ENCODE measurements at regions not wholly inside any gene's neighbourhood (a gene's known extent, or its start where the extent isn't known, plus 50 kb on each side); places are given as distances from the start of the nearest gene placed in this dataset.

- Mint-ChIP-seq H3K27ac (no peak overlapping the region), H3K36me3 (no peaks in the 10 kb centered on the region), H3K4me1 (no peaks in the 10 kb centered on the region), H3K27me3 (peaks cover 0 to 3% of the 10 kb centered on the region in 2 donors), H3K9me3 (no peaks in the 10 kb centered on the region), H3K4me3 (no peak overlapping the region)
- Histone ChIP-seq H3K27ac (ENCODE audit: low read length) (no peak overlapping the region), H3K4me1 (ENCODE audit: control insufficient read depth in 1 of 2, extremely low read depth in 1 of 2, insufficient read depth in 2 of 2, low read length in 2 of 2) (no peaks in the 10 kb centered on the region), H3K36me3 (ENCODE audit: control insufficient read depth in 2 of 2, extremely low read depth in 1 of 2, insufficient read depth in 1 of 2, low read length in 1 of 2) (no peaks in the 10 kb centered on the region), H3K9me3 (no peaks in the 10 kb centered on the region), H3K27me3 (replicated peaks in 1 of 2; ENCODE audit: control insufficient read depth in 2 of 2, extremely low read depth in 1 of 2, insufficient read depth in 2 of 2, low read length in 1 of 2) (no peaks in the 10 kb centered on the region), H3K4me3 (ENCODE audit: control insufficient read depth in 1 of 2, extremely low read depth in 1 of 2, low read length in 1 of 2) (no peak overlapping the region)
- CTCF ChIA-PET = no interaction called here
- no CpG with 5 or more reads among the region's 2 CpGs for WGBS (ENCODE audit: insufficient coverage)
- POLR2A ChIA-PET = no interaction called here
- DNase-seq (no peak), ATAC-seq (replicated peaks in 1 of 4) (no peak)
Measured at GRCh38 chr13:59584101-59584500, 579.6 kb downstream of the DIAPH3 start.

GRCh38 chr13:59584761-59585670 lies 578.7 kb downstream of the DIAPH3 start:
- no peaks in the 10 kb centered on the region for H3K4me1 ChIP-seq (ENCODE audit: control insufficient read depth in 1 of 2, extremely low read depth in 1 of 2, insufficient read depth in 2 of 2, low read length in 2 of 2)
- no peak overlapping the region for H3K27ac Mint-ChIP-seq
- WGBS (ENCODE audit: insufficient coverage) = no CpG with 5 or more reads among the region's 10 CpGs
- peaks cover 0 to 3% of the 10 kb centered on the region in 2 donors for H3K27me3 Mint-ChIP-seq
- ChIA-PET POLR2A (no interaction called here), CTCF (no interaction called here)
- no peaks in the 10 kb centered on the region for H3K27me3 ChIP-seq (replicated peaks in 1 of 2; ENCODE audit: control insufficient read depth in 2 of 2, extremely low read depth in 1 of 2, insufficient read depth in 2 of 2, low read length in 1 of 2)
- no peaks in the 10 kb centered on the region for H3K9me3 ChIP-seq
- H3K36me3 Mint-ChIP-seq = no peaks in the 10 kb centered on the region
- H3K4me3 ChIP-seq (ENCODE audit: control insufficient read depth in 1 of 2, extremely low read depth in 1 of 2, low read length in 1 of 2) = no peak overlapping the region
- no peaks in the 10 kb centered on the region for H3K4me1 Mint-ChIP-seq
- H3K36me3 ChIP-seq (ENCODE audit: control insufficient read depth in 2 of 2, extremely low read depth in 1 of 2, insufficient read depth in 1 of 2, low read length in 1 of 2) = no peaks in the 10 kb centered on the region
- H3K27ac ChIP-seq (ENCODE audit: low read length) = no peak overlapping the region
- no peak overlapping the region for H3K4me3 Mint-ChIP-seq
- H3K9me3 Mint-ChIP-seq = no peaks in the 10 kb centered on the region
- ATAC-seq (replicated peaks in 1 of 4) = no peak
- DNase-seq = no peak

GRCh38 chr13:59587030-59587429 lies 576.7 kb downstream of the DIAPH3 start:
- Histone ChIP-seq H3K27ac (ENCODE audit: low read length) (no peak overlapping the region), H3K9me3 (no peaks in the 10 kb centered on the region), H3K27me3 (replicated peaks in 1 of 2; ENCODE audit: control insufficient read depth in 2 of 2, extremely low read depth in 1 of 2, insufficient read depth in 2 of 2, low read length in 1 of 2) (peaks cover 0 to 2% of the 10 kb centered on the region in 2 experiments), H3K36me3 (ENCODE audit: control insufficient read depth in 2 of 2, extremely low read depth in 1 of 2, insufficient read depth in 1 of 2, low read length in 1 of 2) (no peaks in the 10 kb centered on the region), H3K4me3 (ENCODE audit: control insufficient read depth in 1 of 2, extremely low read depth in 1 of 2, low read length in 1 of 2) (no peak overlapping the region), H3K4me1 (ENCODE audit: control insufficient read depth in 1 of 2, extremely low read depth in 1 of 2, insufficient read depth in 2 of 2, low read length in 2 of 2) (no peaks in the 10 kb centered on the region)
- Mint-ChIP-seq H3K27me3 (peaks cover 4 to 8% of the 10 kb centered on the region in 2 donors), H3K36me3 (no peaks in the 10 kb centered on the region), H3K27ac (no peak overlapping the region), H3K4me1 (no peaks in the 10 kb centered on the region), H3K9me3 (peaks cover 0 to 4% (median 4%) of the 10 kb centered on the region in 3 donors), H3K4me3 (no peak overlapping the region)
- ChIA-PET CTCF (no interaction called here), POLR2A (no interaction called here)
- DNase-seq (no peak), ATAC-seq (replicated peaks in 1 of 4) (no peak)
- WGBS (ENCODE audit: insufficient coverage) = 71% methylated on average over 2 of the region's 3 CpGs

- H3K27ac Mint-ChIP-seq = no peak overlapping the region
- H3K4me3 ChIP-seq (ENCODE audit: control insufficient read depth in 1 of 2, extremely low read depth in 1 of 2, low read length in 1 of 2) = no peak overlapping the region
- H3K9me3 ChIP-seq = no peaks in the 10 kb centered on the region
- no peak overlapping the region for H3K27ac ChIP-seq (ENCODE audit: low read length)
- no peak for ATAC-seq (replicated peaks in 1 of 4)
- no peaks in the 10 kb centered on the region for H3K36me3 ChIP-seq (ENCODE audit: control insufficient read depth in 2 of 2, extremely low read depth in 1 of 2, insufficient read depth in 1 of 2, low read length in 1 of 2)
- peaks cover 0 to 2% of the 10 kb centered on the region in 2 experiments for H3K27me3 ChIP-seq (replicated peaks in 1 of 2; ENCODE audit: control insufficient read depth in 2 of 2, extremely low read depth in 1 of 2, insufficient read depth in 2 of 2, low read length in 1 of 2)
- no peaks in the 10 kb centered on the region for H3K36me3 Mint-ChIP-seq
- no peaks in the 10 kb centered on the region for H3K4me1 ChIP-seq (ENCODE audit: control insufficient read depth in 1 of 2, extremely low read depth in 1 of 2, insufficient read depth in 2 of 2, low read length in 2 of 2)
- H3K4me1 Mint-ChIP-seq = no peaks in the 10 kb centered on the region
- ChIA-PET POLR2A (no interaction called here), CTCF (interaction anchor here in 1 of 2 donors (0.5 kb wide), 1 partner anchor 194 kb away, joined by 5 read pairs; no protein-coding TSS in a partner anchor)
- no peak for DNase-seq
- peaks cover 0 to 12% (median 4%) of the 10 kb centered on the region in 3 donors for H3K9me3 Mint-ChIP-seq
- WGBS (ENCODE audit: insufficient coverage) = no CpG with 5 or more reads among the region's 1 CpG
- no peak overlapping the region for H3K4me3 Mint-ChIP-seq
- peaks cover 8 to 12% of the 10 kb centered on the region in 2 donors for H3K27me3 Mint-ChIP-seq
Measured at GRCh38 chr13:59587971-59588716, 575.6 kb downstream of the DIAPH3 start.

- no peaks in the 10 kb centered on the region for H3K36me3 Mint-ChIP-seq
- Histone ChIP-seq H3K4me1 (ENCODE audit: control insufficient read depth in 1 of 2, extremely low read depth in 1 of 2, insufficient read depth in 2 of 2, low read length in 2 of 2) (no peaks in the 10 kb centered on the region), H3K36me3 (ENCODE audit: control insufficient read depth in 2 of 2, extremely low read depth in 1 of 2, insufficient read depth in 1 of 2, low read length in 1 of 2) (no peaks in the 10 kb centered on the region), H3K9me3 (no peaks in the 10 kb centered on the region), H3K27me3 (replicated peaks in 1 of 2; ENCODE audit: control insufficient read depth in 2 of 2, extremely low read depth in 1 of 2, insufficient read depth in 2 of 2, low read length in 1 of 2) (peaks cover 0 to 2% of the 10 kb centered on the region in 2 experiments), H3K27ac (ENCODE audit: low read length) (no peak overlapping the region), H3K4me3 (ENCODE audit: control insufficient read depth in 1 of 2, extremely low read depth in 1 of 2, low read length in 1 of 2) (no peak overlapping the region)
- ATAC-seq (replicated peaks in 1 of 4) (no peak), DNase-seq (no peak)
- no peaks in the 10 kb centered on the region for H3K4me1 Mint-ChIP-seq
- H3K27me3 Mint-ChIP-seq = peaks cover 8 to 14% of the 10 kb centered on the region in 2 donors
- ChIA-PET POLR2A (no interaction called here), CTCF (no interaction called here)
- H3K4me3 Mint-ChIP-seq = no peak overlapping the region
- no peak overlapping the region for H3K27ac Mint-ChIP-seq
- peaks cover 0 to 12% (median 4%) of the 10 kb centered on the region in 3 donors for H3K9me3 Mint-ChIP-seq
Measured at GRCh38 chr13:59588717-59589067, 575.0 kb downstream of the DIAPH3 start.

- Histone ChIP-seq H3K27ac (ENCODE audit: low read length) (no peak overlapping the region), H3K27me3 (replicated peaks in 1 of 2; ENCODE audit: control insufficient read depth in 2 of 2, extremely low read depth in 1 of 2, insufficient read depth in 2 of 2, low read length in 1 of 2) (peaks cover 0 to 7% of the 10 kb centered on the region in 2 experiments), H3K4me1 (ENCODE audit: control insufficient read depth in 1 of 2, extremely low read depth in 1 of 2, insufficient read depth in 2 of 2, low read length in 2 of 2) (no peaks in the 10 kb centered on the region), H3K4me3 (ENCODE audit: control insufficient read depth in 1 of 2, extremely low read depth in 1 of 2, low read length in 1 of 2) (no peak overlapping the region), H3K9me3 (no peaks in the 10 kb centered on the region), H3K36me3 (ENCODE audit: control insufficient read depth in 2 of 2, extremely low read depth in 1 of 2, insufficient read depth in 1 of 2, low read length in 1 of 2) (no peaks in the 10 kb centered on the region)
- no peak overlapping the region for H3K27ac Mint-ChIP-seq
- DNase-seq (no peak), ATAC-seq (replicated peaks in 1 of 4) (no peak)
- no peaks in the 10 kb centered on the region for H3K4me1 Mint-ChIP-seq
- H3K4me3 Mint-ChIP-seq = no peak overlapping the region
- no peaks in the 10 kb centered on the region for H3K36me3 Mint-ChIP-seq
- H3K27me3 Mint-ChIP-seq = peaks cover 4 to 13% of the 10 kb centered on the region in 2 donors
- H3K9me3 Mint-ChIP-seq = peaks cover 6 to 23% (median 16%) of the 10 kb centered on the region in 3 donors
- CTCF ChIA-PET = interaction anchor here in 1 of 2 donors (0.6 kb wide), 1 partner anchor 25 kb away, joined by 3 read pairs; no protein-coding TSS in a partner anchor
- POLR2A ChIA-PET = no interaction called here
Measured at GRCh38 chr13:59601993-59602392, 561.7 kb downstream of the DIAPH3 start.

Measured in T-cell (primary cell).